Fibroblast of lung (primary cell): ENCODE measurements at regions not wholly inside any gene's neighbourhood (a gene's known extent, or its start where the extent isn't known, plus 50 kb on each side); places are given as distances from the start of the nearest gene placed in this dataset.
"Not testable (repeated sequence)": the region's sequence is repeated elsewhere in the genome, so short reads cannot be mapped to it uniquely, and the experiment has no call there.

Experiments used
- DNase-seq, 2 donors: peaks; one replicate each; pipeline versions ENCODE4 v3.0.0 to v3.0.0-alpha.2; 2010; ENCODE audit warnings: low read depth in 2 of 2
- H2AFZ ChIP-seq: 2 replicates; pipeline ENCODE4 v1.5.1; 2012; ENCODE audit warnings: low read length, control low read depth, inconsistent platforms
- H3K27ac ChIP-seq: 2 replicates; pipeline ENCODE4 v1.5.1; 2011; ENCODE audit warnings: low read length, control low read depth; ENCODE audit not compliant: insufficient read depth
- H3K27me3 ChIP-seq: 2 replicates; pipeline ENCODE4 v1.5.1; 2011; ENCODE audit warnings: mild to moderate bottlenecking, low read length; ENCODE audit not compliant: control insufficient read depth, insufficient read depth
- H3K36me3 ChIP-seq: 2 replicates; pipeline ENCODE4 v1.5.1; 2011; ENCODE audit warnings: low read length; ENCODE audit not compliant: control insufficient read depth, insufficient read depth
- H3K4me1 ChIP-seq: 2 replicates; pipeline ENCODE4 v1.5.1; 2011; ENCODE audit warnings: low read length; ENCODE audit not compliant: control insufficient read depth, insufficient read depth; ENCODE audit errors: extremely low read depth
- H3K4me2 ChIP-seq: 2 replicates; pipeline ENCODE4 v1.5.1; 2011; ENCODE audit warnings: low read length, control low read depth; ENCODE audit not compliant: insufficient read depth; ENCODE audit errors: extremely low read depth
- H3K4me3 ChIP-seq, 4 experiments: fragments of 200-600 bp in 1 of 4; sonication (generic) in 1 of 4; replicated peaks in 1 of 4; 2 replicates each; pipeline ENCODE4 v1.5.1; 2011 to 2016; ENCODE audit warnings: low read length in 4 of 4, low read depth in 3 of 4, mild to moderate bottlenecking in 3 of 4, control low read depth in 2 of 4, inconsistent platforms in 1 of 4, mixed read lengths in 1 of 4; ENCODE audit not compliant: insufficient read depth in 1 of 4; ENCODE audit errors: control extremely low read depth in 1 of 4
- H3K79me2 ChIP-seq: 2 replicates; pipeline ENCODE4 v1.5.1; 2012; ENCODE audit warnings: mild to moderate bottlenecking, low read length, inconsistent platforms; ENCODE audit not compliant: control insufficient read depth, insufficient read depth
- H3K9ac ChIP-seq: 2 replicates; pipeline ENCODE4 v1.5.1; 2011; ENCODE audit warnings: mild to moderate bottlenecking, low read length, control low read depth; ENCODE audit not compliant: insufficient read depth
- H3K9me3 ChIP-seq: 2 replicates; pipeline ENCODE4 v1.5.1; 2012; ENCODE audit warnings: low read depth, low read length; ENCODE audit not compliant: control insufficient read depth, insufficient read depth
- H4K20me1 ChIP-seq: 2 replicates; pipeline ENCODE4 v1.5.1; 2011; ENCODE audit warnings: low read length; ENCODE audit not compliant: control insufficient read depth, insufficient read depth; ENCODE audit errors: extremely low read depth
- CTCF ChIP-seq, 2 donors: IDR thresholded peaks in 1 of 2; conservative IDR thresholded peaks in 1 of 2; 1 replicate in 1 of 2; 2 replicates in 1 of 2; pipeline ENCODE4 v1.5.1; 2011 to 2012; ENCODE audit warnings: low read length in 2 of 2, control low read depth in 1 of 2, inconsistent platforms in 1 of 2, low read depth in 1 of 2, mild to moderate bottlenecking in 1 of 2
- EZH2 ChIP-seq: IDR thresholded peaks from 2 replicates; pipeline ENCODE4 v1.5.1; 2012; ENCODE audit warnings: low read length, control low read depth, mild to moderate bottlenecking; ENCODE audit errors: missing control alignments

- H3K27ac ChIP-seq, result no peak overlapping the region
- no peaks in the 10 kb centered on the region for H3K9me3 ChIP-seq
- H3K27me3 ChIP-seq, result no peaks in the 10 kb centered on the region
Measured at GRCh38 chr1:244768804-244769203, 66.7 kb upstream of the COX20 start.

GRCh38 chr1:244770556-244770955 is 64.9 kb upstream of the COX20 start:
- H3K36me3 ChIP-seq, H3K4me2 ChIP-seq, H3K9me3 ChIP-seq, H3K79me2 ChIP-seq, H3K4me1 ChIP-seq, DNase-seq, H3K27ac ChIP-seq, H2AFZ ChIP-seq, H3K4me3 ChIP-seq, H3K9ac ChIP-seq, H3K27me3 ChIP-seq, H4K20me1 ChIP-seq: not testable (repeated sequence)

More at GRCh38 chr1:244768804-244769203, 66.7 kb upstream of the COX20 start:
- H3K79me2 ChIP-seq, result no peaks in the 10 kb centered on the region
- no peaks in the 10 kb centered on the region for H4K20me1 ChIP-seq
- DNase-seq, result no peak
- H3K4me1 ChIP-seq, result no peaks in the 10 kb centered on the region
- H3K4me2 ChIP-seq, result no peak overlapping the region
- no peak overlapping the region for H2AFZ ChIP-seq
- TF ChIP-seq EZH2 (no peak), CTCF (conservative IDR thresholded peaks at IDR 0.05 in 1 of 2, IDR thresholded peaks at IDR 0.05 in 1 of 2; ENCODE audit: low read depth in 1 of 2, low read length in 2 of 2) (no peak)
- no peak overlapping the region for H3K9ac ChIP-seq
- no peak overlapping the region for H3K4me3 ChIP-seq
- no peaks in the 10 kb centered on the region for H3K36me3 ChIP-seq

- DNase-seq, result no peak
- Histone ChIP-seq H3K9me3 (no peaks in the 10 kb centered on the region), H3K9ac (no peak overlapping the region), H3K4me3 (no peak overlapping the region), H3K4me1 (no peaks in the 10 kb centered on the region), H4K20me1 (no peaks in the 10 kb centered on the region), H3K4me2 (no peak overlapping the region), H3K79me2 (no peaks in the 10 kb centered on the region), H3K27me3 (peaks cover 2% of the 10 kb centered on the region), H3K27ac (no peak overlapping the region), H2AFZ (no peak overlapping the region), H3K36me3 (no peaks in the 10 kb centered on the region)
- TF ChIP-seq CTCF (conservative IDR thresholded peaks at IDR 0.05 in 1 of 2, IDR thresholded peaks at IDR 0.05 in 1 of 2; ENCODE audit: low read depth in 1 of 2, low read length in 2 of 2) (no peak), EZH2 (no peak)
Measured at GRCh38 chr1:244773513-244773912, 61.9 kb upstream of the COX20 start.

GRCh38 chr1:244776783-244777182 is 58.7 kb upstream of the COX20 start:
- not testable (repeated sequence) for H3K36me3 ChIP-seq, H3K79me2 ChIP-seq, DNase-seq, H3K27ac ChIP-seq, H3K4me2 ChIP-seq, H4K20me1 ChIP-seq, H3K4me3 ChIP-seq, H3K4me1 ChIP-seq, H3K9ac ChIP-seq, H3K27me3 ChIP-seq, H2AFZ ChIP-seq, H3K9me3 ChIP-seq
